Smooth muscle cell of the brain vasculature (primary cell): ENCODE measurements at regions not wholly inside any gene's neighbourhood (a gene's known extent, or its start where the extent isn't known, plus 50 kb on each side); places are given as distances from the start of the nearest gene placed in this dataset.

Experiments used
- DNase-seq: peaks from one replicate; pipeline ENCODE4 v3.0.0-alpha.2; 2012; ENCODE audit warnings: low read depth, low spot score

DNA sequence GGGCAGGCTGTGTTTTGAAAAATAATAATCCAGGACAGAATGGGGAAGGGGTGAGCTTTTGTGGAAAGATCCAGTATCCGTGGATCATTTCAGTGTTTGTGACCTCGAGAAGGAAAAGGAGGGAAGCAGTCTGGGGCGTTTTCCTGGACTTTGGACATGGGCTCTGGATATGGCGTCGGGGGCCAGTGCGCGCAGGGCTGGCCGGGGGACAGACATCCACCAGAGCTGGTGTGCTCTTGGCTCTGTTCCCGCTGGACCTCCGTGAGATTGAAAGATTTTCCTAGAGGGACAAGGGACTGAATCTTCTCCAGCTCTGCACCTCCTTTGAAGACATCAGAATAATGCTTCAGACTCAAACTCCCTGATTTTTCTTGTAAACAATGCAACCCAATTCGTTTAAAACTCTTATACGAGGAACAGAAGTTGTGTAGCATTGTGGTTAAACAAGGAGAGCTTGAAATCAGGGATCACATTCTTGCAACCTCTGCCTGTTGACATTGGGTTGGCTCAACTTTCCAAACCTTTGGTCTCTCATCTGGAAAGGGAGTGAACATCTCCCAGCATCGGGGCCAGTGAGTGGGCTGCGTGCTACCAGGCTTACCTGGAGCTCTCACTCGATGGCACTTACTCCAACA is 75.9 kb downstream of the C16orf95 start:
- no peak for DNase-seq

- DNase-seq: no peak
Measured at GRCh38 chr16:87243478-87243877, 73.7 kb downstream of the C16orf95 start.

- DNase-seq: no peak
Measured at GRCh38 chr16:87244636-87245197, 72.5 kb downstream of the C16orf95 start.

DNA sequence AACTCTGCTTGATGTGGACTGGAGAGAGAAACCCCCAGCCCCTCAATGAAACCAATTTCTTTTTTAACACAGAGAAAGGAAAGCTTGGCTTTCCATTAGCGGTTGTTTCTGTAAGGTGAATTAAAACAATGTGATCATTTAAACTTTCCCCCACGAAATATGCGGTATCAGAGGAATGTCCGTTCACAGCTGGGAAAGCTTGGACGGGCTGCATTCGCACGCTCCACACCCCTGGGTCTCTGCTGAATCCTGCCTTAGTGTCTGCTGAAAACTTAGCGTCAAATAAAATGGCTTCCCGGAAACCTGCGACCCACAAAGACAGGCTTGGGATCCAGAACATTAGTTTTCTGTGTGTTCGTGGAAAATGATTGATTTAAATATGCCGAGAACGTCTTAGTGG is 71.7 kb downstream of the C16orf95 start:
- no peak for DNase-seq

- no peak for DNase-seq
Measured at GRCh38 chr16:87246269-87247065, 70.7 kb downstream of the C16orf95 start.

GRCh38 chr16:87248714-87249113 is 68.5 kb downstream of the C16orf95 start:
- no peak for DNase-seq

GRCh38 chr16:87249425-87249824 is 67.8 kb downstream of the C16orf95 start:
- no peak for DNase-seq

DNA sequence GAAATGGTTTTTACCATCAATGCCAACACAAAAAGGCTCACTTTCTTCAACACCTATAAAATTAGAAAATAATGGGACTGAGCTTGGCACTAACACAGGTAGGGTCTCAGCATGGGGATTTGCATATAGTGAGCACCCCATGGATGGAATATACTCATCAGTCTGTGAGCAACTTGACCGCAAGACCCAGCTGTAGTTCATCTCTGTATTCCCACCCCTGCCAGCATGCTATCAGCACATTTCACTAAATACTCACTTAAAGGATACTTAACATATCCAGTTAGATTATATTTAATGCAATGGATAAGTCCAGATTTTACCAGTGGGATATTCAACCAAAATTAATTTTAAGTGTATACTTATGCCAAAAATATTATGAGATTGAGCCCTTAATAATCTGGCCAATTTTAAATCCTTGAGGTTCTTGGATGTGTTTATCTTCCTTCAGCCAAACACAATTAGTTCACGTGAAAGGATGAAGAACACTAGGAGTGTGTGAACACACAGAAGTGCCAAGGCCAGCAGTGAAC is 66.7 kb downstream of the C16orf95 start:
- DNase-seq: no peak

- DNase-seq: no peak
Measured at GRCh38 chr16:87252269-87252970, 64.8 kb downstream of the C16orf95 start.
